GM23338 (cell line): ENCODE measurements at regions not wholly inside any gene's neighbourhood (a gene's known extent, or its start where the extent isn't known, plus 50 kb on each side); places are given as distances from the start of the nearest gene placed in this dataset.

Source experiments
- ATAC-seq: fragments of 200-7000 bp; cut with Tn5 transposase; 3 replicates; pipeline ENCODE4 v1.9.1; 2020
- DNase-seq: peaks from one replicate; pipeline ENCODE4 v3.0.0-alpha.2; 2015; ENCODE audit warnings: low spot score
- H2AFZ ChIP-seq: fragments of 200-600 bp; sonication (generic); 2 replicates; pipeline ENCODE4 v1.8.0; 2016; ENCODE audit warnings: antibody characterized with exemption, mild to moderate bottlenecking, moderate library complexity
- H3F3A ChIP-seq: fragments of 200-600 bp; sonication (generic); replicated peaks from 2 replicates; pipeline ENCODE4 v1.8.0; 2017; ENCODE audit warnings: antibody characterized with exemption, mixed run types, low read depth
- H3K27ac ChIP-seq: fragments of 200-600 bp; sonication (generic); 2 replicates; pipeline ENCODE4 v1.6.1; 2016; ENCODE audit warnings: low read depth
- H3K27me3 ChIP-seq: fragments of 200-600 bp; sonication (generic); 2 replicates; pipeline ENCODE4 v1.8.0; 2016; ENCODE audit warnings: mild to moderate bottlenecking, mixed run types, moderate library complexity; ENCODE audit not compliant: insufficient read depth
- H3K36me3 ChIP-seq: fragments of 200-600 bp; sonication (generic); 2 replicates; pipeline ENCODE4 v1.8.0; 2016; ENCODE audit warnings: mild to moderate bottlenecking; ENCODE audit not compliant: insufficient read depth
- H3K4me1 ChIP-seq: fragments of 200-600 bp; sonication (generic); 2 replicates; pipeline ENCODE4 v1.8.0; 2016; ENCODE audit warnings: mild to moderate bottlenecking, moderate library complexity; ENCODE audit not compliant: insufficient read depth
- H3K4me2 ChIP-seq: fragments of 200-600 bp; sonication (generic); 2 replicates; pipeline ENCODE4 v1.7.1; 2017; ENCODE audit warnings: mixed run types
- H3K4me3 ChIP-seq: fragments of 200-600 bp; sonication (generic); 2 replicates; pipeline ENCODE4 v1.6.1; 2016; ENCODE audit warnings: mixed run types
- H3K79me2 ChIP-seq: fragments of 200-600 bp; sonication (generic); replicated peaks from 2 replicates; pipeline ENCODE4 v1.8.0; 2017; ENCODE audit warnings: mild to moderate bottlenecking; ENCODE audit not compliant: insufficient read depth
- H3K9me2 ChIP-seq: fragments of 200-600 bp; sonication (generic); 2 replicates; pipeline ENCODE4 v1.8.0; 2017; ENCODE audit not compliant: insufficient read depth
- H4K20me1 ChIP-seq: fragments of 200-600 bp; sonication (generic); replicated peaks from 2 replicates; pipeline ENCODE4 v1.8.0; 2017; ENCODE audit warnings: mild to moderate bottlenecking; ENCODE audit not compliant: insufficient read depth
- H3K27ac Mint-ChIP-seq: 2 replicates; pipeline ENCODE4 v1.8.0; 2020; ENCODE audit warnings: inconsistent platforms, mild to moderate bottlenecking, moderate library complexity, mixed read lengths
- H3K27me3 Mint-ChIP-seq: 3 replicates; pipeline ENCODE4 v1.8.0; 2022; ENCODE audit warnings: low read depth, mild to moderate bottlenecking, moderate library complexity, mixed read lengths, inconsistent platforms; ENCODE audit not compliant: insufficient read depth, poor library complexity
- H3K36me3 Mint-ChIP-seq: 3 replicates; pipeline ENCODE4 v1.8.0; 2021; ENCODE audit warnings: low read depth, mild to moderate bottlenecking, inconsistent platforms, moderate library complexity, mixed read lengths
- H3K4me1 Mint-ChIP-seq: 3 replicates; pipeline ENCODE4 v1.8.0; 2020; ENCODE audit warnings: mild to moderate bottlenecking, inconsistent platforms, mixed read lengths
- H3K4me3 Mint-ChIP-seq: 3 replicates; pipeline ENCODE4 v1.8.0; 2021; ENCODE audit warnings: moderate library complexity, mild to moderate bottlenecking, inconsistent platforms, mixed read lengths
- H3K9me3 Mint-ChIP-seq: 3 replicates; pipeline ENCODE4 v1.8.0; 2020; ENCODE audit warnings: moderate library complexity, mild to moderate bottlenecking, inconsistent platforms, mixed read lengths
- CREB1 ChIP-seq: fragments of 250-450 bp; sonication (Bioruptor Pico); IDR thresholded peaks from 2 replicates; pipeline ENCODE4 v1.5.0; 2020; ENCODE audit warnings: low read depth, mild to moderate bottlenecking, moderate library complexity
- ETS1 ChIP-seq: IDR thresholded peaks from 2 replicates; pipeline ENCODE4 v1.6.1; 2016; ENCODE audit warnings: antibody characterized with exemption
- EZH2 ChIP-seq: fragments of 200-600 bp; sonication (generic); IDR thresholded peaks from one replicate; pipeline ENCODE4 v1.8.0; 2017; ENCODE audit warnings: antibody characterized with exemption, mild to moderate bottlenecking, low read depth; ENCODE audit not compliant: unreplicated experiment
- EZH2phosphoT487 ChIP-seq: fragments of 200-600 bp; sonication (generic); IDR thresholded peaks from one replicate; pipeline ENCODE4 v1.8.1; 2018; ENCODE audit warnings: antibody characterized with exemption; ENCODE audit not compliant: unreplicated experiment
- JUNB ChIP-seq: IDR thresholded peaks from one replicate; pipeline ENCODE4 v1.6.1; 2016; ENCODE audit warnings: antibody characterized with exemption; ENCODE audit not compliant: unreplicated experiment
- NANOG ChIP-seq: IDR thresholded peaks from 2 replicates; pipeline ENCODE4 v1.6.1; 2016; ENCODE audit warnings: antibody characterized with exemption, borderline replicate concordance
- POLR2AphosphoS5 ChIP-seq: IDR thresholded peaks from 2 replicates; pipeline ENCODE4 v1.6.1; 2016; ENCODE audit warnings: antibody characterized with exemption, low read depth
- REST ChIP-seq: IDR thresholded peaks from one replicate; pipeline ENCODE4 v1.6.1; 2018; ENCODE audit warnings: antibody characterized with exemption; ENCODE audit not compliant: unreplicated experiment
- STAT1 ChIP-seq: IDR thresholded peaks from one replicate; pipeline ENCODE4 v1.6.1; 2016; ENCODE audit warnings: antibody characterized with exemption; ENCODE audit not compliant: unreplicated experiment
- ZNF331 ChIP-seq: fragments of 250-450 bp; sonication (Bioruptor Pico); IDR thresholded peaks from 2 replicates; pipeline ENCODE4 v1.5.0; 2020; ENCODE audit warnings: low read depth, mild to moderate bottlenecking, moderate library complexity
- ZNF462 ChIP-seq: fragments of 250-450 bp; sonication (Bioruptor Pico); IDR thresholded peaks from 2 replicates; pipeline ENCODE4 v1.5.0; 2020; ENCODE audit warnings: mild to moderate bottlenecking, moderate library complexity

DNA sequence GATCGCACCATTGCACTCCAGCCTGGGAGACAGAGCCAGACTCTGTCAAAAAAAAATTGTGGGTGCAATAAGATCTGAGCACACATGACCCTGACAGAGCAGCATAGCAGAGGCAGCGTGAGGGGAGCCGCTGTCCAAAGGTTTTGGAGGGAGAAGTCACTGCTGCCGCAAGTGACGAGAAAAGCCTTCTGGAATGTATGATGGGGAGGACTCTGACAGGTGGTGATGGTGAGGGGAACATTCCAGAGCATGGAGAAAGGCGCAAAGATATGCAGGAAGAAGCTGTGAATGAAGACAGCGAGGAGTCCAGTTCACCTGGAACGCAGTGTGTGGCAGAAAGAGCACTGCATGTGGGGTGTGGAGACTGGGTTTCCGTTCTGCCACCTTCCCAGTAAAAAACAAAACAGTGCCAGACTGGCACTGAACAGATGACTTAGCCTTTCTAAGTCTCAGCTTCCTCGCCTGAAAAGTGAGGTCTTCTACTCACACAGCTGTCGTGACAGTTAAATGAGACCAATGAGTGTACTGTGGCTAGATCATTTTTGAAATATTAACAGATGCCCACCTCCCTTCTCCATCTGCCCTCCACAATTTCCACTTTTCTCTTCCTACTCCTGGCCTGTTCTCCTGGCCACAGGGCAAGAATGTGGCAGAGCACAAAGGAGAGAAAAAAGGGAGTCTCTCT is 53.4 kb upstream of the PTHLH start:
- Mint-ChIP-seq H3K9me3 (no peaks in the 10 kb centered on the region), H3K36me3 (no peaks in the 10 kb centered on the region), H3K27ac (no peak overlapping the region), H3K27me3 (no peaks in the 10 kb centered on the region), H3K4me1 (no peaks in the 10 kb centered on the region), H3K4me3 (no peak overlapping the region)
- H3K4me3 ChIP-seq, result no peak overlapping the region
- H3K9me2 ChIP-seq, result 0 out of 2 replicates have a peak, but pooled peaks cover 3% of the 10 kb centered on the region
- H3K79me2 ChIP-seq, result no peaks in the 10 kb centered on the region
- DNase-seq, result peak; percentile 10
- no peaks in the 10 kb centered on the region for H3F3A ChIP-seq
- H3K27me3 ChIP-seq, result no peaks in the 10 kb centered on the region
- no peaks in the 10 kb centered on the region for H3K36me3 ChIP-seq
- H3K4me2 ChIP-seq, result no peak overlapping the region
- H2AFZ ChIP-seq, result peak overlapping the region; percentile 63; the same call in 1 of the 2 replicates
- H3K4me1 ChIP-seq, result no peaks in the 10 kb centered on the region
- no peak overlapping the region for H3K27ac ChIP-seq
- H4K20me1 ChIP-seq, result no peaks in the 10 kb centered on the region
- no peak for TF ChIP-seq POLR2AphosphoS5
- no peak for ATAC-seq

DNA sequence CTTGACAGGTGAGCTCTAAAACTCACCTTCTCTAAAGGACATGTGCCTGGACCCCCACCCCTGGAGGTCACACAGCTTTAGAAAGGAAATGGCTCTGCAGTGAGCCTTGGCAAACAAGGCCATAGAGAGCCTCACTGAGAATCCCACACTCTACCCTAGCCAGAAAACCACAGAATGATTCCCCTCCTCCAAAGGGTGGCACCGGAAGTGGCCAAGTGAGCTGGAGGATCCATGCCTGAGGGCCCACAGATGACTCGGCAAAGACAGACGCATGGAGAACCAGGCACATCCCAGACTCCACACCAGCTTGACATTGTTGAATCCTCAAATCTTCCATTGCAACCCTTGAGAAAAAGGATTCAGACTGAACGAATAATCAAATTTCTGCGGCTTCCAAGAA is 54.2 kb upstream of the PTHLH start:
- Histone ChIP-seq H3K4me2 (no peak overlapping the region), H2AFZ (peak overlapping the region; percentile 63; the same call in 1 of the 2 replicates), H3K36me3 (no peaks in the 10 kb centered on the region), H3K4me1 (no peaks in the 10 kb centered on the region), H3K27me3 (no peaks in the 10 kb centered on the region), H3K79me2 (no peaks in the 10 kb centered on the region), H3F3A (no peaks in the 10 kb centered on the region), H3K9me2 (0 out of 2 replicates have a peak, but pooled peaks cover 3% of the 10 kb centered on the region), H3K27ac (no peak overlapping the region), H3K4me3 (no peak overlapping the region), H4K20me1 (no peaks in the 10 kb centered on the region)
- Mint-ChIP-seq H3K27ac (no peak overlapping the region), H3K4me3 (no peak overlapping the region), H3K27me3 (no peaks in the 10 kb centered on the region), H3K9me3 (no peaks in the 10 kb centered on the region), H3K4me1 (no peaks in the 10 kb centered on the region), H3K36me3 (no peaks in the 10 kb centered on the region)
- DNase-seq (no peak), ATAC-seq (no peak)
- TF ChIP-seq ZNF462 (CRISPR knock-in tag), result no peak
- no peak for TF ChIP-seq POLR2AphosphoS5
- no peak for TF ChIP-seq ETS1
- no peak for TF ChIP-seq STAT1
- TF ChIP-seq EZH2phosphoT487, result no peak
- TF ChIP-seq NANOG, result no peak
- TF ChIP-seq JUNB, result no peak
- no peak for TF ChIP-seq ZNF331 (CRISPR knock-in tag)
- TF ChIP-seq REST, result no peak
- no peak for TF ChIP-seq EZH2
- TF ChIP-seq CREB1, result no peak
